H54 (cell line): ENCODE measurements at regions not wholly inside any gene's neighbourhood (a gene's known extent, or its start where the extent isn't known, plus 50 kb on each side); places are given as distances from the start of the nearest gene placed in this dataset.

Experiments used
- DNase-seq: peaks from one replicate; pipeline ENCODE4 v3.0.0; 2011; ENCODE audit warnings: low spot score, mixed read lengths; ENCODE audit not compliant: insufficient read length
- FAIRE-seq: peaks from 3 replicates; lab custom pipeline; 2011; peaks lifted over from hg19 to GRCh38; lab: Jason Lieb, UNC
- POLR2A ChIP-seq: IDR thresholded peaks from 2 replicates; pipeline ENCODE4 v1.6.1; 2011; ENCODE audit warnings: low read depth, mild to moderate bottlenecking, low read length

GRCh38 chr14:95034788-95035187, 122.5 kb downstream of the DICER1 start:
- DNase-seq (no peak), FAIRE-seq (no peak)
- no peak for TF ChIP-seq POLR2A

GRCh38 chr14:95033682-95034632, 123.4 kb downstream of the DICER1 start:
- FAIRE-seq: no peak
- DNase-seq: no peak
- no peak for TF ChIP-seq POLR2A

- no peak for TF ChIP-seq POLR2A
- FAIRE-seq: no peak
- no peak for DNase-seq
Observed at GRCh38 chr14:95033031-95033430, 124.3 kb downstream of the DICER1 start.

- FAIRE-seq (no peak), DNase-seq (no peak)
- TF ChIP-seq POLR2A: no peak
Observed at GRCh38 chr14:95026851-95027463, 130.4 kb downstream of the DICER1 start.

GRCh38 chr14:95025941-95026340, 131.4 kb downstream of the DICER1 start:
- FAIRE-seq (no peak), DNase-seq (no peak)
- no peak for TF ChIP-seq POLR2A

- DNase-seq (no peak), FAIRE-seq (no peak)
- TF ChIP-seq POLR2A: no peak
Observed at GRCh38 chr14:95025218-95025617, 132.1 kb downstream of the DICER1 start.

GRCh38 chr14:95024380-95024779, 132.9 kb downstream of the DICER1 start:
- DNase-seq: no peak
- FAIRE-seq: no peak
- TF ChIP-seq POLR2A: no peak

- FAIRE-seq (no peak), DNase-seq (no peak)
Observed at GRCh38 chr14:95023886-95024285, 133.4 kb downstream of the DICER1 start.

GRCh38 chr14:95023115-95023514, 134.2 kb downstream of the DICER1 start:
- DNase-seq (no peak), FAIRE-seq (no peak)
- no peak for TF ChIP-seq POLR2A

More at GRCh38 chr14:95023886-95024285, 133.4 kb downstream of the DICER1 start:
- TF ChIP-seq POLR2A: no peak

- FAIRE-seq: no peak
- no peak for DNase-seq
- no peak for TF ChIP-seq POLR2A
Observed at GRCh38 chr14:95021588-95021987, 135.7 kb downstream of the DICER1 start.

GRCh38 chr14:95018821-95019220, 138.5 kb downstream of the DICER1 start:
- FAIRE-seq (no peak), DNase-seq (no peak)
- TF ChIP-seq POLR2A: no peak

- DNase-seq (no peak), FAIRE-seq (no peak)
- no peak for TF ChIP-seq POLR2A
Observed at GRCh38 chr14:95015046-95015445, 142.3 kb downstream of the DICER1 start.

- FAIRE-seq (no peak), DNase-seq (no peak)
- no peak for TF ChIP-seq POLR2A
Observed at GRCh38 chr14:95014036-95014435, 143.3 kb downstream of the DICER1 start.

GRCh38 chr14:95011445-95012006, 145.8 kb downstream of the DICER1 start:
- FAIRE-seq: no peak

More at GRCh38 chr14:95011445-95012006, 145.8 kb downstream of the DICER1 start:
- no peak for DNase-seq
- TF ChIP-seq POLR2A: no peak
